NCI-H2171 (cell line): ENCODE measurements at regions not wholly inside any gene's neighbourhood (a gene's known extent, or its start where the extent isn't known, plus 50 kb on each side); places are given as distances from the start of the nearest gene placed in this dataset.

Experiments used
- DNase-seq: peaks from one replicate; lab custom pipeline; 2025; lab: John Stamatoyannopoulos, UW

DNA sequence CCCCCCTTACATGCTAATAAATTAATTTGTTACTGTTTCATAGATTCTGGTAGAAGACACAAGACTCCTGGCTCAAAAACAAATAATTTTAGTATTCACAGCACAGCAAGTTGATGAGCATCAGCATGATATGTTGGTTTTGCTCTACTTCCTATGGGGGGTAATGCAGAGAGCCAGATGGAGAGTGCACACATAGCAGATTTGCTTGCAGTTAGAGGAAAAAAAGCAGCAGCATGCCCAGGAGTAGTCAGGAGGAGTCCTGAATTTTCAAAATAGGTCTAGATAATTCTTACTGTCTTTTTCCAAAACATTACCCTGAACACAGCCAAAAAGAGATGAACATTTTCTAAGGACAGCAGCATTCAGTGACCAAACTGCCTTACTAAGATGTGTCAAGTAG, 261.3 kb downstream of the COX7C start:
- no peak for DNase-seq

DNA sequence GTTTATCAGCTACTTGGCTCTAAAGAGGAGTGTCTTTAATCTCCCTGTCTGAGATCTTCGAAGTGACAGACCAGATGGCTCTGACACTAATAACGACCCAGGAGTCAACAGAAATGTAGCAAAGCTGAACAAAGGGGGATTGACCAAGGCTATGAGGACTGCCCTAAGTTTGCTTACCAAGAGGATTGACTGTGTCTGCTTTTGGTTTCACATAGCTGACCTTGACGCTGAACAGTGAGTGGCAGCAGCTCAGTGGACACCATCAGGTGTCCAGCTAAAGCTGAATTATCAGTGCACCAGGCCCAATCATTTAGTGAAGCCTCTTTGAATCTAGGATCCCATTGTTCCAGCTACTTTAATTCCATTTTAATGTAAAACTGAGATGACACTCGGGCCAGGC, 262.6 kb downstream of the COX7C start:
- no peak for DNase-seq

DNA sequence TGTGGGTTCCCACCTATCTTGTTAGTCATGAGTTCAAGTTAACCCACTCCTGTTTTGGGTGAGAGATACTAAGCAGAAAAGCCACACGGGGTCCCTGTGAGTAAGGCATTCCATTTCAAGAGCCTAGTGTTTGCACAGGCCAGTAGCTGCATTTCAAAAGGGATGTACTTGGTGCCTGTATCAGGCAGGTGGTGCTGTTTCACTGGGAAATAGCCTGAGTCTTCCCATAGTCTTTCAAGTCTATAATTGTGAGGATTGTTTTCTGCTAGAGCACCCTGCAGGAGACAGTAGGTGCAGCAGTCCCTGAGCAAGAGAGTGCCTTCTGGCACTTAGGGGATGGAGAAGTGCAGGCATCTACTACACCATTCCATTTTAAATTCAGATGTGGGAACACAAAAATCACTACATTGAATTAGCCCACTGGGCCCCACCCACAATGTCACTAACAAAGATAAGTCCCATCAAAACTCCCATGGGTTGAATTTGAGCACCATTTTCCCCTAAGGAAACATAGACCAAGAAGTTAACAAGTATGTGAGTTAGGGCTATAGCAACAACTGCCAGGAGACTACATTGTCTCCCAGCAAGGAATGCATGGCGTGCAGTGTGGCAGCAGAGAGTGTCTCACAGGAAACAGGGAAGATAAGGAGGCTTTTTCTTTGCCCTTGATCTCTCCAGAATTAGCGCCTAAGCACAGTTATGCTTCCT, 263.2 kb downstream of the COX7C start:
- no peak for DNase-seq

DNA sequence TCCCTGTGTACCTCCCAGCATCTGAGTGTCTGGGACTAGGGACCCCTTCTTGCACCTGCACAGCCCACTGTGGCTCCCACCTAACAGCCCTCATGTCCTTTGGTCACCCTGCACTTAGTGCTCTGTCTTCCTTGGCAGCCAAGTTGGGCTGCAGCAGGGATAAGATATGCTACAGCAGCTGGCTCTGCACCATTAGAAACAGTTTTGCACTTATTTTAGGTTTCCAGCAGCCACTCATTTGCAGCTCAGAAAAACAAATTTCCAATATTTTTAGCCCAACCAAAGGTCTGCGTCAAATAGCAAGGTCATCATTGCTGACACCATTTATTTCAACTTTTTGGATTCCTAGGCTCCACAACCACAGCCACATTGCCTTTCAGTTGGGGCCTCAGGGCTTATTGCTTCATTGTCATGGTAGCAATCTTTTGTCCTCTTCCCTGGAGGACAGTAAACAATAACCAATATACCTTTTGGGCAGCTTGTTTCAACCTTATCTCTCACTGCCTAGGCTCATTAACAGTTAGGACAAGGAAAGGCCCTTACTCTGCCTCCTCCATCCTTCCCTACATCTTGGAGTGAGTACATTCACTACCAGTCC, 263.9 kb downstream of the COX7C start:
- DNase-seq: no peak

DNA sequence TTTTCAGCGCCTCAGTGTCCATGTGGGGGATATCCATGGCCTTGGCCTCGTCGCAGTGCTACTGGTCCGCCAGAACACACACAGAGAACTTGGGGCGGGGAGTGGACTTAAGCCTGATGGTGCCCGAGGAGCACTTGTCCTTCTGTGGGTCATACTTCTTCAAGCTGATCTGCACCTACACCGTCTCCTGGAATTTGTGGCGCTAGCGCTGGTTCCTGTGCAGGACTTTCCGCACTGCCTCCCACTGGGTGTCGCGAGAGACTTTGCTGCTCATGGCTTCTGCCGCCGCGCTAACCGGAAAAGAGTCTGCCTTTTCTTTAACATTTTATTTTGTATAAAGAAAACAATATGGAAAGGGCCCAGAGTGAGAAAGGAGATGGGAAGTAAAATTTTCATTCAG, 266.9 kb downstream of the COX7C start:
- no peak for DNase-seq

DNA sequence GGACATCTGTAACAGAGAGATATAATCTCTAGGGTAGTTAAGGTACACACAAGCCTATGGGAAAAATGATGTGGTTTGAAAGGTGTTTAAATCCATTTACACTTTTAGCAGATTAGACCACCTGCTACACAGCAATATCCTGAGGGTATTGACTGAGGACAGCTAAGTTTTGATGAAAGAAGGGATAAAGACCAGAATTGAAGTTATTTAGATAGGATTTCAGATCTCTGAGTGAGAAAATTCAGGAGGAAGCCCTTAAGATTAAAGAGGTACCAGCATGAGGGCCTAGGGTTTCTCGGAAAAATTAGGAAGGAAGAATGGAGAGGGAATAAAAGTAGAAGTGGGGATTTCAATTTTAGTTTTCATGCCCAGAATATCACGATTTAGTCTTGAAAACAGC, 267.3 kb downstream of the COX7C start:
- DNase-seq: no peak

DNA sequence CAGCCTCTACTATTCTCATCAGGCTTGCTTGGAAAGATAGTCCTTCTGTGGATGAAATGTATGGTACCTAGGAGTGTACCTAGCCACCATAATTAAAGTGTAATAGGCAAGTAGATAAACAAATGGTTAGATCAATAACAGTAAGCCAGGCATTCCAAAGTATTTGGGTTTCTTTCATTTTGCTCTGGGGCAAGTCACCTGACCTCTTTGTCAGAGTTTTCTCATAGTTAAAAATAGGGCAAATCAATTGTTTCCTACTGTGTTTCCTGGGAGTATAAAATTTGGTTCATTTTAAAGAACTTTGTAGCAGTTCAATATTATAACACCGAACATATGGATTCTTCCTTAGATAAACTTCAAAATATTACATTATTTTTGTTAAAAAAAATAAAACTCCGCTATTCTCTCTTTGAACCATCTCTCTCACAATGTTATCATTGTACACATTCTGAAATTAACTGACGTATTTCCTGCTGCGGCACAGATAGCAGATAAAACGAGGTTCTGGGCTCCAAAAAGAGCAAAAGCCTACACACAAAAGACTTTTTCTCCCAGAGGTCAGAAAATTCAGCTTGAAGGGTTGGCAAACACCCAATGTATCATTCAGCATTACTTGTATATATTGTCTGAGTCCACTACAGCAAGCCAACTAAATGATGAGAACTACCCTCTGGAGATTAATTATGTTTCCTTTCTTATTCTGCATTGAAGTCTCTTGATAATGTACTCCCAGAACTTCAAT, 267.9 kb downstream of the COX7C start:
- DNase-seq: no peak

- DNase-seq: no peak
Measured at GRCh38 chr5:86890375-86890774, 272.6 kb downstream of the COX7C start.

DNA sequence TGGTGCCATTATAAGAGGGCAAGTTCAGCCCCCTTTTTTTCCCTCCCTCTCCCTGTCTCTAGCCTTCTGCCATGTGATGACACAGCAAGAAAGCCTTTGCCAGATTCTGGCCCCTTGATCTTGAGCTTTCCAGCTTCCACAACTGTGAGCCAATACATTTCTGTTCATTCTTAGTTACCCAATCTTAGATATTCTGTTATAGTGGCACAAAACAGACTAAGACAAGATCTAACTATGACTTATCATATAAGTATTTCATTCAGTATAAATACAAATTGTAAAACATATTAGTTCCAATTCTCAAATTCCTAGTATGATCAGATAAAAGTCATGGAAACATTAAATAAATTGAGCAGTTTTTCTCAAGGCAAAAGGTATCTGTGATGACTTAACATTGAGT, 276.3 kb downstream of the COX7C start:
- no peak for DNase-seq

GRCh38 chr5:86896916-86897315, 279.2 kb downstream of the COX7C start:
- DNase-seq: no peak

- DNase-seq: no peak
Measured at GRCh38 chr5:86909418-86910295, 291.9 kb downstream of the COX7C start.

- DNase-seq: no peak
Measured at GRCh38 chr5:86917117-86917579, 299.4 kb downstream of the COX7C start.

DNA sequence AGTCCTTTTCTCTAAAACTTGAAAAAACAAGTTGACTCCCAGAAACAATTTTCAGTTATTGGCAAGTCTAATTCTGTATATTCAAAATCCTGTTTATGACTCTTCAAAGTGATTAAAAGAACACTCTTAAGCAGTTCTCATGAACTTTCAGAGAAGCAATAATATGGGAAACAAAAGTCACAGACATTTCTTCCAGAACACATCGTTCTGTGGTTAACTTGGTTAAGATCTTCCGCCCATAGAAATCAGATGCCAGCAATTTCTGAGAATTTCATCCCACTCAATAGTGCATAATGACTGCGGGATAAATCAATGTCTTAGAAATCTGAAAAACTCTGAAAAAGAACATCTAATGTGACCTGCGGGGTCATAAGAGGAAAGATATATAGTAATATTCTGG, 300.5 kb downstream of the COX7C start:
- no peak for DNase-seq

DNA sequence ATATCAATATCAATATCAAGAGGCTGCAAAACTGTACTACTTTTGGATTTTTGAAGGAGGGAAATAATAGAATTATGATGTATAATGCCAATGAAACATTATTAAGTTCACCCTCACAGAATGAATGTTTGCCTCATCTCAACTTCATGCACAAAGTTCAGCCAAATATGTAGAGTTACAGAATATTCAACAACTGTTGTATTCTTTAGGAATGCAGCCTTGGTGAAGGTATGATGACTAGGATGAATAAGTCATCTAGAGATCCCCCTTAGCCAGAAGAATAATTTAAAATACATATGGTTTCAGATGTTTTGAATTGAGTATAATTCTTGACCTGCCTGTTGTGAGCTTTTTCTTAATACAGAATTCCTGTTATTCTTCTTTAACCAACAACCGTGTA, 308.3 kb downstream of the COX7C start:
- no peak for DNase-seq

DNA sequence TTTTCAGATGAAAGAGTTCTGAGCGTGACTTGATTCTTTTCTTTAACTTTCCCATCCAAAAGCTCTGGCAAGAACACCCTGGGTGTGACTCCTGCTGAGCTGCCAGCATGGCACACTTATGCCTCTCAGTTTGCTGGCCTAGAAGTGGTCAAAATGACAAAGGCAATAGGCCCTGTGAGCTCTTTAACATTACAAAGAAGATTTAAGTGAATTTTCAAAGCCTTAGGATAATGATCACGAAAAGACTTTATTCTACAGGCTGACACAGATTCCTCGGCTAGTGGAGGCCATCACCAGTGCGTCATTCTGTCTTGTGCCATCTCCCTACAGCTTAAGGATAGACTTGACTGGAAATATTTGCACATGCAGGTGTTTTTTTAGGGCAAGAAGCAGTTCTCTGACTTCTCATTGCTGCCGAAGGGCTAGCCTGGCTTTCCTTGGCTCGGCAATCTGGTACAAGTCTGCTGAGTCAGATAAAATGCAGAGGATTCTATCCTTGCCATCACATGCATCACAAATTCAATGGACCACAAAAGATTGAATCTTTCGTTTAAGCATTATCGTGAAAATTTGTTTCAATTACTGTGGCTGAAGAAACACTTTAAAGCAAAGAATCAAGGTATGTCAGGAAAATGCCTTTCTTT, 311.5 kb downstream of the COX7C start:
- no peak for DNase-seq

- no peak for DNase-seq
Measured at GRCh38 chr5:86951761-86952160, 315.9 kb upstream of the RASA1 start.

DNA sequence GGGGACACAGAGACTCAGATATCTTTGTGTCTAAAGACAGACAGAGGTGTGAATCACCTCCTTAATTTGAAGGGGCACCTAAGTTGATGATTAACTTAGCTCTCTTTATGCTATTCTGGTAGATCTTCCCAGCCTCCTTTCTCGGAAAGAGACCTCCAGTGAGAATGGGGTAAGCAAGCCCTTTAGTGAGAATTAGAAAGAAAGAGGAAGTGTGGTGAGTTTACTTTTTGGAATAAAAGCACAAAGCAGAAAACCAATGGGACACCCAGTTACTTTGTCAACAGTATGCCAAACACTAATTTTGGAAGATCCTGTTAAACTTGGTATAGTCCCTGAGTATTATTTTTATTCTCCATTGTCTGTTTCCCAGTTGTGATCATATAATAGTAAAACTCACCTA, 302.8 kb upstream of the RASA1 start:
- DNase-seq: no peak

DNA sequence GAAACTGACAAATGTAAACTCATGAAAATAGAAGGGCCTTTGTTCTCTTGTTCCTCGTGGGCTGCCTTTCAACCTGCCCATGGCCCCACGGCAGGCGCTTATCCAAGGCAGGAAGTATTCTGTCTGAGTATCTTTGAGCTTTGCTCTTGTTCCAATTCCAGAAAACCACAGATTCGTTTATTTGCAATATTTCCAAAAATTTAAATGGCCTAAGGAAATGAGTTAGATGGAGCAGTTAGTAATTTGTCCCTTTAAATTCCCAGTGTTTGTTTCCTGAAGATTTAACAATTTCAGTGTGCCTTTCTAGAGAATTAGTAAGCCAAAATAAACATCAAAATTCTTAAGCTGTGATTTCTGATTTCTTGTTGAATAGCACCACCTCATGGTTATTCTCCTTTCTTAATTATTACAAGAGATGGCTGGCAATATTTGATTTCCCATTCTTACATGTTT, 299.4 kb upstream of the RASA1 start:
- no peak for DNase-seq

- no peak for DNase-seq
Measured at GRCh38 chr5:86970361-86970760, 297.3 kb upstream of the RASA1 start.

DNA sequence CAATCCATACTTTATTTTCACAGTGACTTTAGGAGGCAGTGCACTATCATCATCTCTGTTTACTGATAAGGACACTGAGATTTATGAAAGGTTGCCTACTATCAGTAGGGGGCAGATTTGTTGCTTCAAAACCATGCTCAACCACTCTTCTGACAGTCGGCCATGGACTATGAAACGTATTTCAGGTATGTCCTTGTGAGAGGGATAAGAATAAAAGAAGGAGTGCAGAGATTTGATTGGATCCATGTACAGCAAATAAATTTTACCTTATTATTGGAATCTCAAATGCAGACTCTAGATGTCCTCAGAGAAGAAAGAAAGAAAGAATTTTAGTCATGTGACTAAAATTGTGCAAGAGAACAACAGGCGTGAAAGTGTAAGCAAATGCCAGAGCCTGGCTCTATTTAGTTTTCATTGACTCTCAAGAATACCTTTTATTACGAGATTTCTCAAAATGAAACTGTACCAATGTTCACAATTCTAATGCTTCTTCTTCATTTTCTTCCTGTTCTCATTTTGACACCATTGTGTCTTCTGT, 296.6 kb upstream of the RASA1 start:
- no peak for DNase-seq

- DNase-seq: no peak
Measured at GRCh38 chr5:86974955-86975354, 292.7 kb upstream of the RASA1 start.
